ENCODE measurements at regions not wholly inside any gene's neighbourhood (a gene's known extent, or its start where the extent isn't known, plus 50 kb on each side); places are given as distances from the start of the nearest gene placed in this dataset.

DNA sequence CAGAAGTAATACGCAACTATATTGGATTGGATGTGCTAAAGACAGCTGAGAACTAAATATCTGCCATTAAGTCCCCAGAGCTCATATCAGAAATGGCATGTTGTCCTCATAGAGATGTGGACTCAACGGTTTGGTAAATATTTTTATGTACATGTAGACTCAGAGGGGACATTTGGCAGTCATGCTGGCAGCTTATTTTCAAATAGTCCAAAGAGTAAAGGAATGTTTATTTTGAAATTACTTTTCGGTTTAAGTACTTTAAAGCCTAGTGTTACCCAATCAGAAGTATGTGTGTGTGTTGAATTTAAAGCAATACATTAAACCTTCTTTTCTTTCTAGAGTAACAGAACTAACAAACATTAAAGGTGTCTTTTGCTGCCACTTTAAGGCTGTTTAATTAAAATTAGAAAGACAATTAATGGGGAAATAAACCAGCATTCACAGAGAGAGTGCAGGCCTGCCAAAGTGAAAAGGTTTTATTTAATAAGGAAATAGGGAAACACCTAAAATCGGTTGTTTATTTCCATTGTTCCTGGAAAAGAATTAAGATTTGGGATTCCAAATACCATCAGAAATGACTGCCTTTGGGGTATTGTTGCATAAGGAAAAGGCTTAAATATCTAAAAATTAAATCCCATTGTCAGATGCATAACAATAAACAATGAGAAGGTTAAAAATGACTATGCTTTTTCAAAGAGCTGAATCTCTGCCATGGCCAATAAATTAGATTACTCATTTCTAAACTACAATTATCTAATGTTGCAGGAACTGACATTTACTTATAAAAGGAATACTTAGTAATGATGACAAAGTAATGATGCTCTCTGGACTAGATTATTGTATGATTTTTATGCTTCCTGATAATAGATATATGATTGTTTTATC lies 113.4 kb upstream of the AHR start:
- no peak for DNase-seq

DNA sequence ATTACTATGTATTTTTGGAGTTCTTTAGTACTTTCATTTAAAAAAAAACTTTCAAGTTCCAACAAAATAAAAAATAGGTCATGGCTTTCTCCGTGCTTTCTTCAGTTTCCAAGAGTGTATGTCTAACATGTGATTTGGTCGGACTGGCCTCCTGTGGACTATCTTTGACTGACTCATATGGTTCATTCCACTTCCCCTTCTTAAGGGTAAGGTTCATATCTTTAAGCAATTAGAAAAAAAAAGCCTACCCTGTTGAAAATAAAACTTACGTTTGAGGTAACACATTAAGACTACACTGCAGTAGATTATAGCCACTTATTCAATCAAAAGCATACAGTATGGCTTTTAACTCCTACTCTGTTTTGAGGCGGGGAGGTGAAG lies 112.8 kb upstream of the AHR start:
- no peak for DNase-seq

DNA sequence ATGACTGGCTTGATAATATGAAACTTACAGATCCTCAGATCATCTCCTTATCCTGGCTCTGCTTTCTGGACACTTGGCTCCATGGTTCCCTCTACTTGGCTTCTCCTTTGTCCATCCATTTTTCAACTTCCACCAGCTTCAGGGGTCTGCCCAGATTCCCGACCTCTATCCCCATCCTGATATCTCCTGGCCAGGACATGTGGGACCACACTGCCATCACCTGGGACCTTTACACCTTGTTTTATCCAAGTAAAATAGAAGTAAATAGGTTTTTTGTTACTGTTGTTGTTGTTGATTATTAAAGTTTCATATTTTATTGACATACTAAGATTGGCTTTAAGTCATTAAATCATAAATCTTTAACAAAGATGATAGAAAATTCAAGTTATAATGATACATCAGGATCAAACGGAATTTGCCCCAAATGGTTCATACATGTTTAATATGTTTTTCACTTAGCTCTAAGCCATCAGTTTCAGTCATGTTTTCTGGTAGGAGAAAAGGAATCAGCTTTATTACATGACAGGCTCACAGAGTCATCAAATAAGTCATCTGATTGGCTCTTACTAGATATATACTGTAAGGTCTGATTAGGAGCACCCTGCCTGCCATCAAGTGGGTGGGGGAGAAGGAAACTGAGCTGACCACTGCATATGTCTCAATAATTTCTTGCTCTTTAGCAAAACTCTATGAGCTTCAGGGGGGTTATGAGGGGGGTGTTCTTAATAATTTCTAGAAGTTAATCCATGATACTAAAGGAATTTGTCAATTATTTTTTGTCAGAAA lies 111.5 kb upstream of the AHR start:
- DNase-seq = no peak

DNA sequence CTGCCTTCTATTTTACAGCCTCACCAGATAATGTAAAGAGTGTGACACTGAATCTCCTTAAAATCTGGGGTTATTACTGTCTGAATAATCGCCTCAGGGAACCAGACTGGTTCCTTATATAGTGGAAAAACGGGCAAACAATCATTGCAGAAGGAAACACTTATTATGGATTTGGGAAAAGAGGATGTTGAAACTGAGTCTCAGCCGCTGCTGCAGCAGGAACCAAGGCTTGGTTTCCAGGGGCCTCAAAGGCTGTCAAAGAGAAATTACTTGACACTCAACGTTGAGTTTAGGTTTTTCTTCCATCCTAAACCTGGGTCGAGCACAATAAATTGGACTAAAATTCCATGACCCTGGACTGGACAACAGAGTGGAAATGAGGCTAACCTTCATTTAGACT lies 103.8 kb upstream of the AHR start:
- DNase-seq = no peak

DNA sequence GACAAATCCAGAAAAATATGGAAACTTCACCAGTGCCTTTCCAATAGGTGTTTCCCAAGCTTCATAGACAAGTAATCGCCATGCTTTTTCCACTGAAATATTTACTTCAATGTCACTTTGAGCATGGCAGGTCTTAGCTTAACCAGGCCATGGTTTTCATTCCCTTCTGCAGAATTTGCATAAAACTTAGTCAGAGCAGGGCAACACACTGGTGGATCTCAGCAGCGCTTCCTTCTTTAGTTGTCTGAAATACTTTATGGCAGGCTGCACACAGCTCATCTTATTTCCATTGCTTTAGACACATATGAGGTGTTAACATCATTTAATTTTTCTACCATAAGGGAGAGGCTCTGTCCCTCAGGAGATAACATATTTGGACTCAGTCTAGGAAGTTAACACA lies 102.9 kb upstream of the AHR start:
- DNase-seq = no peak

DNA sequence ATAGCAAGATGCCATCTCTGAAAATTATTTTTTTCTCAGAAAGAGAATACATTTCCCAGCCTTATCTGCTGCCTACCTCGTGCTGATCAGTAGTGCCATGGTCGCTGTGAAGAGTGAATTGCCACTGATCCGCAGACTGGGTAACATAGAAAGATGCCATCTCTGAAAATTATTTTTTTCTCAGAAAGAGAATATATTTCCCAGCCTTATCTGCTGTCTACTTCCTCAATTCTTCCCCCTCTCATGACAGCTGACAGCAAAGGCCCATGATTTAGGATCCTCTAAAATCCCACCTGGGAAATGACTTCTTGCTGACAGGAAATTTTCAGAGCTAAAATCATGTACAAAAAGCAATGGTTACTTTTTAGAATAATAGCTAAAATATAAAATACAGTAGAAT lies 92.5 kb upstream of the AHR start:
- no peak for DNase-seq

DNA sequence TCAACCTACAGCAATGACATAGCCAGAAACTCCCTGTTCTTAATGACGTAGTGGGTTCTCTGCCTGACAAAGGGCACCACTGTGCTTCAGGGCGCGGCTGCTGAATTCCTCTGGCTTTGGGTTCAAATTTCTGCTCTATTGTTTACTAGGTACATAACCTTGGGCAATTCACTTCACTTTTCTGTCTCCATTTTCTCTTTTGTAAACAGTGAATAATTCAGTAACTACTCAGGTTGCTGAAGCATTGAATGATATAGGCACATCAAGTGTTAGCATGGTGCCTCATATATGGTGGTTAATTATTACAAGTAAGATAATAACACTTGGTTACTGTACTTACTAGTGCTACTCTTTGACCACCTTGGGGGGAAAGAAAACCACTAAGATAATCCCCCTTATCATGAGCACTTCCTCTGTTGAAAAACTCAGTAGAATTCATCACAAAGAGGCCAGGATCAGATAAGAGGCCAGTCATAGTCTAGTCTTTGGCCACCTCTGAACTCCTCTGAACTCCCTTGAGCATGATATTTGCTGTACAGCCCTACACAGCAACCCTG lies 92.0 kb upstream of the AHR start:
- no peak for DNase-seq

DNA sequence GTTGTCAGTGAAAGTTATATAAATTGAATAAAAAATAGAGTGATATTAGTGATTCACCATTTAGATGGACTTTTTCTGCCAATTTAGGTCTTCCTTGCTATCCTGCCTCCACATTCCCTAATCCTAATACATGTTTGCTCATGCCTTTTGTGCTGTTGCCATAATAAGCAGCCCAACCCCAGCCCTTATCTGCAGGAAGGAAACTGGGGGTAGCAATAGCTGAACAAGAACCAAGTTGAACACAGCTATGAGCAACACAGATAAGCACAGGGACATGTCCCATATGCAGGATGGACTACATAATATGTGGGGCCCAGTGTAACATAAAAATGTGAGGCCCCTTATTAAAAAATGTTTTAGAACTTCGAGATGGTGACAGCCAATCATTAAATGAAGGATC lies 91.2 kb upstream of the AHR start:
- DNase-seq = no peak

DNA sequence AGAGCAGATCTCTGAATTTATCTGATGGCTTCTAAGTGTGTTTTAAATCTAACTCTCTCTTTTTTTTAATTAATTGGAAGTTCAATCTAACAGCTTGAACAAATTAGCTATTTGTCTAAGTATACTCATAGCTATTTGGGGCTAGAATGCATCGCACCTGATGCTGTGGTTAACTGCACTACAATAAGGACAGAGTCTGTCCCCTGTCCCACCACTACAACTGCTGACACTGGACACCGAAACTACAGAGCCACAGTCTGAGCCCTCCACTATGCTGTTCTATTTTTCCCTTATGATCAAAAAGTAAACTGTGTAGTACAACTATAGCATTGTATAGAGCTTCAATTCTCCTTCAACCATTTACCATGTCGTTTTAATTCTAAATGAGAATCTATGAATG lies 89.4 kb upstream of the AHR start:
- DNase-seq = no peak

DNA sequence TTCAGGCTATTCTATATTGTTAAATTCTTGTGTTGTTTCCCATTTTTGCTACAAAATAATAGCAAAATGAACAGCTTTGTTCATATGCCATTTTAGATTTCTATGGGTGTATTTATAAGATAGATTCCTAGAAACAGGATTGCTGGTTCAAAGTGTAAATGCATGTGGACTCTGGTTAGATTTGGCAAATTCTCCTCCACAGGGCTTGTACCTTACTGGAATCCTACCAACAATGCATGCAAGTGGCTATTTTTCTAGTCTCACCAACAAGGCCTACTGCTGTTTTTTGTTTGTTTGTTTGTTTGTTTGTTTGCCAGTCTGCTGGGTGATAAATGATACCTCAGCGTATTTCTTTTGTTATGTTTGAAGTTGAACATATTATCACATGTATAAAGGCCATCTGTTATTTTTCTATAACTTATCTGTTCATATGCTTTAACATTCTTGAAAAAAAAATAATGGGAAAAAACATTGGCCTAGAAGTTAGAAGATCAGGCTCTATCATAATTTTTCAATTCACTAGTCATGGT lies 87.1 kb upstream of the AHR start:
- no peak for DNase-seq

DNA sequence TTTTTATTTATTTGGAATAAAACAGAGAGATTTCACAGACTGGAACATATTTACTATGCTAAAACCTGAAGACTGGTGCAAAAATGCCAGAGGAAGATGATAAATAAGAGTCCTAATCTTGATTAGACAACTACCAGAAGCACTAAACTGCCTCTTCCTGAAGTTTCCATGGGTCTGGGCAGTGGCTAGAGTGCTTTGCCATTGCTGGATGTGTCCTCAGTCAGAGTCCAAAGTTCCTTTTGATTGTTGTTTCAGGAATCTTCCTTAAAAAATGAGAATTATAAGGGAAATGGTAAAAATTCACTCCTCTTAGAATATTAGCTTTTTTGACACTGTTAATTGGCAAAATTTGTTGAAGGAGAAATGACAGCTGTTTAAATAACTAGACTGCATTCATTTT lies 86.3 kb upstream of the AHR start:
- DNase-seq = no peak

DNA sequence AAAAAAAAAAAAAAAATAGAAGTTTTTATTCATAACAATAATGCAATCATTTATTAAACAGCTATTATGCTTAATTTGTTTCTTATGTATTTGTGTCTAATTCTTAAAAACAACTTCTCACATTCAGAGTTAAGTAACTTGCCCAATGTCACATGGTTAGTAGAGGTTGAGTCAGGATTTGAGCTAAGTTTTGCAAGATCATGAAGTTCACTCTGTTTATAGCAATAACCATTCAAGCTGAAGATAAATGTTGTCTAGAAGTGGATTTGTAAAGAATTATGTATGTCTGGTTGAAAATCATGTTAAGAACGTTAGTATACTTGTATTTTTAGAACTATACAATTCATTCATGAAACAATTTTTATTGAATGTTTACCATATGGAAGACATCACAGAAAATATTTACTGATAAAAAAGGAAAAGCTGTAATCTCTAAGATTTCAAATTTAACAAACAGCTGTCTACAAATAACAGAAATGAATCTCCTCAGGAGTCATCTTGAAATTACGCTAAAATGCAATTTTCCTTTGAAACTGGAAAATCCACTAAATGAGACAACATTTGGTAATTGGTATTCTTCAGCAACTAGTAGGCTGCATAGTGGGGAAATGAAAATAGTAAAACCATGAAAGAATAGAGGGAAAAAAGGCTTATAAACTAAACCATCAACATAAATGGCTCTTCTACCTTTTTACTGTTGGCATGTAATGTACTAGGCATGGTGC lies 70.5 kb upstream of the AHR start:
- DNase-seq = no peak

DNA sequence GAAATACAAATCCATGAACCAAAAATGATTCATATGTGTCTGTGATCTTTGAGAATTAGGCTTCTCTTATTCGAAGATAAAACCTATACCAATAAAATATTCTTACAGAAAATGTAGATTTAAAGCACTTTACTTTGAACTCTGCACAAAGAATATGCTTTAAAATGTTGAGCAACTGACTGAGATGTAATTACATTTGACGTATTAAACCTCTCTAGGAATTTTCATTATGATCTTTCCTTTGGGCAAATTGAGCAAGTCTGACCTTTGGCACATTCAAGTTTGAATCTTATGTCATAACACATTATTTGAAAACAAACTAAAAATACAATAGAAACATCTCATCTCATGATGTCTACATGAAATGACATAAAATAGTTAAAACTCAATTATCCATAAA lies 69.2 kb upstream of the AHR start:
- DNase-seq = no peak

DNA sequence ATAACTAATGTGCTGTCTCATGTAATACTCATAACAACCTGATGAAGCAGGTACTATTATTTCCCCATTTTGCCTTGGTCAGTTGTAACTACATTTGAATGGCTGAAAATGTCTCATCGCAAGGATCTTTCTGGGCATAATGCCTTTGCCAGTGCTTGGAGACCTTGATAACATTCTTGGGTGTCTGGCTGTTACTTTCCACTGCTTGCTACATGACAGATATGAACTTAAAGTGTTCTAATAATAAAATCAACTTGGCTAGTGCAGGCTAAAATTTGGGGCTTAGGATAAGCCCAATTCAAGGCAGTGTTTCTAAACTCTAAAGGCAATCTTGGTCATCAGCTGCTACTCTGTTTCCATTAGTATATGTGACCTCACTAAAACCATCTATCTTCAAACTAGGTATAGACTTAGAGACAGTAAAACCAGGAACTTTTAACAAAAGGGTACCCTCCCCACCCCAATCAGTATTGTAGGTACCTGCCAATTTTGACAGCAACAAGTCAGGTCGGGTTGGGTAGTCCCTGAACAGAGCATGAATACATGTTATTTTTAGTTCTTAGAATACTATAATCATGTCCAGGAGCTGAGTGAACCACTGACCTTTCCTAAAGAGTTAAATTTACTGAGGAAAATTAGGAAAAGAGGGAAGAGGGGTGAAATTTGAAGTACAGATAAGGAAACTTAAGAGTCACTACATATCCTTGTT lies 68.2 kb upstream of the AHR start:
- DNase-seq = no peak

DNA sequence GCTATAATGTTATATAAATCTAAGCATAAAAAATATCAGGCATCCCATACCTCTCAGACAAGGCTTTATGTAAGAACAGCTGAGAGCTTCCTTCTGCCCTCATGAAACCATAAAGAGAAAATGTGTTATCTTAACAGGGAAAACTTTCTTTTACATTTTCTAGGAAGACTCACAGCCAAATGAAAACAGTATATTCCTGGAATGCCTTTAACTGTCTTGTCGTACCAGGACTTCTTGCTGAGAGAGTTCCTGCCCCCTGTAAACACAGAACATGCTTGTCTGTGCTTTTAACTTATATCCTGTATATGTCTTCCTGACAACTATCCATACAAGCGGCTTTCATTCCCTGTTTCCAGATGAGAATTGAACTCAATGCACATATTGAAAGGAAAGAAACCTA lies 64.8 kb upstream of the AHR start:
- DNase-seq = no peak

DNA sequence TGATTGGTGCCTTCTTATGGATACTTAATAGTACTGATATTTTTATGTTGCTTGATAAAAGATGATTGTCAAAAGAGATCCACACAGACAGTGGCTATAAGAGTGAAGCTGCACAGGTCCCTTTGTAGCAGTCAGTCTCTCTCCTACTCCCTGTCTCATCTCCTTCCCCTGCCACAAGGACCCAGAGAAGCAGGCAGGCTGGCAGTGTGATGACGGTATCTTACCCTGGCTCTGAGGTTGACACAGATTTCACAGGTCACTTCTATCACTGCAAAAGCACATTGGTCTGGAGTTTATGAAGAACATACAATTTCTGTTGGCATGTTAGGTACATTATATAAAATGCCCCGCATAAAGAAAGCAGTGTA lies 64.4 kb upstream of the AHR start:
- no peak for DNase-seq

DNA sequence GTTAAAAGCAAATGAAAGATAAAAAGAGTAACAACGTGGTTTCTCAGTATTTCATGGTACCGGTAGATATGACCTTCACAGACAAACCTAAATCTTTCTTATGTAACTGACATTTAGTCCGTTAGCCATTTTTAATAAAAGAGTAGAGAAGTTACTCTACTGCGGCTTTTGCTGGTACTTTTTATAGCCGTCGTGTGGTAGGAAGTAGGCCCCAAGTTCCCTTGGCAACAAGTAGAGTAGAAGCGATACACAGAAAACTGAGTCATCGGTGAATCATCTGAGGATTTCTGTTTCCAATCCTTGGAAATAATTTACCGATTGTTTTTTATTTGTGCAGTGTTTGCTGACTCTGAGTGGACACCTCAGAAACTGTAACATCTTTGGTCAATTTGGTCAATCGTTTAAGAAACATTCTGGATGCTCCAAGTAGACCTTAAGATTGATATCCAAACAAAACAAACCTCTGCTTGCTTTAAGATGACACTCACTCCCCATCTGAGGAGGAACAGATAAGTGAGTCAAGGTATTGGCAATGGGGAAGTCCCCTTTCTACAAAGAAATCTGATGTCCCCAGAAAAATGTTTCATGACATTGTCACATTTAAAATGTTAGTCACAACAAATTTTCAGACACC lies 63.9 kb upstream of the AHR start:
- no peak for DNase-seq

DNA sequence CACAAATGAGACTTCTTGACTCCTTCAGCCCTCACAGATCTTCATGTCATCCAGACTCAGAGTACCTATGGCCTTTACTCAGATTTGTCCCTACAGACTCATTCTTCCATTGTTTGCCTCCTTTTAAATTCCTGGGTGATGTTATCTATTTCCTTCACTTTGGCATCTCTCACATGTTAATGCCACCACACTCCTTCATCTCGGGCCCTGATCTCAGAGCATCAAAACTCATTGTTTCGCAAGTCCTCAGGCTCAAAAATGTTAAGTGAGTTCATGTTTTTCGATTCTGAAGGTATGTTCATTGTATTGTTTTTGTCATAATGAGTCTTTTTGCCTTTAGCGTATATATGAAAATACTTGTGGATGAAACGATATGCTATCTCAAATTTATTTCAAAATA lies 62.3 kb upstream of the AHR start:
- DNase-seq = no peak

DNA sequence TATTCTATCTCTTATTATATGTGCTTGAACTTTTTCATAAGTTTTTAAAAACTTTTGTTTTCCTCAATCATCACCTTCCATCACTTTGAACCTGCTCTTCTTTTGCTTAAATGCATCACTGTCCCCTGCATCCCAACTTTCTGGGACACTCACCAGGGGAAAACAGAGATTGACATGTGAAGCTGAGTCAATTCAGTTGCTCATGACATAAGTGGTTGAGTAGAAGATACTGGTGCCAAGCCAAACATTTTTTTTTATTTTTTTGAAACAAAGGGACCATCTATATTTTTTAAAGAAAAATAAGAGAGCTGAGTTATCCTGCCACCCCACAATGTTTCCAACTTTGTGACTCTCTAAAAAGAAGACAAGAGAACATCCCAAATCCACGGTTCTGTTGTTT lies 61.8 kb upstream of the AHR start:
- no peak for DNase-seq

DNA sequence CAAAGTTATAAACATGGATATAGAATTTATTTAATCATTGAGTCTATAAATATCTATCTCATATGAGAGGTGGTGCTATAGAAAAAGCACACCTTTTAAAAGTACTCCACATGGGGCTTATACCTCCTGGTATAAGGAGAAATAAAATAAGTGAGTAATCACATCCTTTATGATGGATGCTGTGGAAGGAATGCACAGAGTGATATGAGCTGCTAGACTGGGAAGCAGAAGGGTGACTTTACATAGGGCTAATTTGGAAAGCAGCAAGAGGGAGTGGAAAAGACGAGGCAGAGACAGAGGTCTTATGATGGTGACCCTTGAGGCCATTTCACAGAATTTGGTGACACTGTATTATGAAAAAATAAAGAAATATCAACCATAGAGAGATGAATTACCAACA lies 59.4 kb upstream of the AHR start:
- DNase-seq = no peak

DNA sequence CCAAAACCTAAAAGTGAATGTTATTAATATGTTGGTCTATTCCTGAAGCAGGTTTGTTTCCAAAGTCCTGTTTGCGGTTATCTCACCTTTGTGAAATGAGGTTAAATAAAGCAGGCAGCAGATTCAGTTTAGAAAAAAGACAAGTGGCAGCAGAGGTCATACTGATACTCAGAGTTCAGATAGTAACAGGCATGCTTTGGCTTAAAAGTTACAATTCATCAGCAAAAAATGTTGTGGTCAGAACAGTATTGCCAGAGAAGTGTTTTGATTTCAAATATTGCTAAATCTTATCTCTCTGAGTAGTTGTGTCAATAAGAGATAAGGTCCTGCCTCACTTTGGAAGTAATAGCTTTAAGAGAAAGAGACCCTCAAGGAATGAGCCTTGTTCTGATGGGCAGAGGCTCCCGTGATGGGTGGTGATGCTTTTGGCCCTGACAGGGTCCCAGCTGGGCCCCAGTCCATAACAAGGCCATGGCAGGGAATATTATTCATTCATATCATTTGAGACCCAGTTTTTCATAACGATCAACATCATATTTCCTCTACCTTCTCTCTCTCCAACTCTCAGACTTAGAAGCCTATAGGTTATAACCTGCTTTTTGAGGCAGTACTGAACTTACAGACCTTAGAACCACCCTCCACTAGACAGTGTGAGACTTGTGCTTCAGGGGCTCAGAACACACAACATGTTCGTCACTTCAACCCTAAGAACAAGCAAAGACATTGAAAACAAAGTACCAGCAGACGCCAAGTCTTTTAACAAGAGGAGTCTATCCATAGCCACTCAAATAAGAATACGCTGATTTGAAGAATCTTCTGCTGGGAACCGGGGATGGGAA lies 58.5 kb upstream of the AHR start:
- no peak for DNase-seq

Measured in NCI-H526 treated with DMSO at 0.1 percent for 48 hours (cell line).